ENCODE measurements at regions not wholly inside any gene's neighbourhood (a gene's known extent, or its start where the extent isn't known, plus 50 kb on each side); places are given as distances from the start of the nearest gene placed in this dataset.
"Not testable (repeated sequence)": the region's sequence is repeated elsewhere in the genome, so short reads cannot be mapped to it uniquely, and the experiment has no call there.

GRCh38 chr4:162770761-162771490 is 395.8 kb downstream of the NAF1 start:
- WGBS = 90% methylated on average over 1 of the region's 1 CpG
- no peak overlapping the region for H3K4me3 ChIP-seq
- H3K36me3 ChIP-seq = no peaks in the 10 kb centered on the region
- no peak for DNase-seq (ENCODE audit: low spot score)
- H3K27me3 ChIP-seq (replicated peaks; ENCODE audit: insufficient read depth) = no peaks in the 10 kb centered on the region
- no peaks in the 10 kb centered on the region for H3K4me1 ChIP-seq (replicated peaks)
- TF ChIP-seq POLR2AphosphoS5 (IDR thresholded peaks at IDR 0.05) = no peak
- TF ChIP-seq, protein P1, sequence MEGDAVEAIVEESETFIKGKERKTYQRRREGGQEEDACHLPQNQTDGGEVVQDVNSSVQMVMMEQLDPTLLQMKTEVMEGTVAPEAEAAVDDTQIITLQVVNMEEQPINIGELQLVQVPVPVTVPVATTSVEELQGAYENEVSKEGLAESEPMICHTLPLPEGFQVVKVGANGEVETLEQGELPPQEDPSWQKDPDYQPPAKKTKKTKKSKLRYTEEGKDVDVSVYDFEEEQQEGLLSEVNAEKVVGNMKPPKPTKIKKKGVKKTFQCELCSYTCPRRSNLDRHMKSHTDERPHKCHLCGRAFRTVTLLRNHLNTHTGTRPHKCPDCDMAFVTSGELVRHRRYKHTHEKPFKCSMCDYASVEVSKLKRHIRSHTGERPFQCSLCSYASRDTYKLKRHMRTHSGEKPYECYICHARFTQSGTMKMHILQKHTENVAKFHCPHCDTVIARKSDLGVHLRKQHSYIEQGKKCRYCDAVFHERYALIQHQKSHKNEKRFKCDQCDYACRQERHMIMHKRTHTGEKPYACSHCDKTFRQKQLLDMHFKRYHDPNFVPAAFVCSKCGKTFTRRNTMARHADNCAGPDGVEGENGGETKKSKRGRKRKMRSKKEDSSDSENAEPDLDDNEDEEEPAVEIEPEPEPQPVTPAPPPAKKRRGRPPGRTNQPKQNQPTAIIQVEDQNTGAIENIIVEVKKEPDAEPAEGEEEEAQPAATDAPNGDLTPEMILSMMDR (IDR thresholded peaks at IDR 0.05) = no peak
- TF ChIP-seq POLR2A (IDR thresholded peaks at IDR 0.05) = no peak
- no peak overlapping the region for H3K27ac ChIP-seq
- intact Hi-C loops (cut with DNase I) = no loop called here
- no peaks in the 10 kb centered on the region for H3K9me3 ChIP-seq

GRCh38 chr4:162767083-162767482 is 399.6 kb downstream of the NAF1 start:
- Histone ChIP-seq H3K27ac (no peak overlapping the region), H3K9me3 (no peaks in the 10 kb centered on the region), H3K4me3 (no peak overlapping the region), H3K27me3 (replicated peaks; ENCODE audit: insufficient read depth) (no peaks in the 10 kb centered on the region), H3K4me1 (replicated peaks) (no peaks in the 10 kb centered on the region), H3K36me3 (no peaks in the 10 kb centered on the region)
- 69% methylated on average over 3 of the region's 3 CpGs for WGBS
- DNase-seq (ENCODE audit: low spot score) = no peak
- TF ChIP-seq, protein P1 (IDR thresholded peaks at IDR 0.05) = no peak
- TF ChIP-seq POLR2A (IDR thresholded peaks at IDR 0.05) (no peak), POLR2AphosphoS5 (IDR thresholded peaks at IDR 0.05) (no peak)
- intact Hi-C loops (cut with DNase I) = no loop called here

- H3K36me3 ChIP-seq = no peaks in the 10 kb centered on the region
- TF ChIP-seq POLR2A (IDR thresholded peaks at IDR 0.05) = no peak
- TF ChIP-seq, protein P1 (IDR thresholded peaks at IDR 0.05) = no peak
- no peaks in the 10 kb centered on the region for H3K4me1 ChIP-seq (replicated peaks)
- no peak overlapping the region for H3K4me3 ChIP-seq
- intact Hi-C loops (cut with DNase I) = no loop called here
- no peak for DNase-seq (ENCODE audit: low spot score)
- WGBS = 70% methylated on average over 4 of the region's 4 CpGs
- no peaks in the 10 kb centered on the region for H3K9me3 ChIP-seq
- no peak overlapping the region for H3K27ac ChIP-seq
- H3K27me3 ChIP-seq (replicated peaks; ENCODE audit: insufficient read depth) = no peaks in the 10 kb centered on the region
Observed at GRCh38 chr4:162761965-162762364, 404.7 kb downstream of the NAF1 start.

- DNase-seq (ENCODE audit: low spot score); H3K9me3 ChIP-seq; H3K4me1 ChIP-seq (replicated peaks); H3K36me3 ChIP-seq; H3K27ac ChIP-seq; H3K27me3 ChIP-seq (replicated peaks; ENCODE audit: insufficient read depth); intact Hi-C loops (cut with DNase I); H3K4me3 ChIP-seq: not testable (repeated sequence)
- WGBS = 92% methylated on average over 11 of the region's 11 CpGs
Observed at GRCh38 chr4:162740228-162740627, 426.5 kb downstream of the NAF1 start.

GRCh38 chr4:162739596-162739995 is 427.1 kb downstream of the NAF1 start:
- DNase-seq (ENCODE audit: low spot score); H3K36me3 ChIP-seq; H3K27ac ChIP-seq; H3K27me3 ChIP-seq (replicated peaks; ENCODE audit: insufficient read depth); H3K9me3 ChIP-seq; intact Hi-C loops (cut with DNase I); H3K4me3 ChIP-seq; H3K4me1 ChIP-seq (replicated peaks): not testable (repeated sequence)
- 100% methylated on average over 3 of the region's 32 CpGs for WGBS

- intact Hi-C loops (cut with DNase I) = no loop called here
- no peaks in the 10 kb centered on the region for H3K36me3 ChIP-seq
- no peaks in the 10 kb centered on the region for H3K4me1 ChIP-seq (replicated peaks)
- no peaks in the 10 kb centered on the region for H3K9me3 ChIP-seq
- H3K4me3 ChIP-seq = no peak overlapping the region
- no peaks in the 10 kb centered on the region for H3K27me3 ChIP-seq (replicated peaks; ENCODE audit: insufficient read depth)
- DNase-seq (ENCODE audit: low spot score) = no peak
- H3K27ac ChIP-seq = no peak overlapping the region
- TF ChIP-seq, protein P1 (IDR thresholded peaks at IDR 0.05) = no peak
- no peak for TF ChIP-seq POLR2A (IDR thresholded peaks at IDR 0.05)
- TF ChIP-seq POLR2AphosphoS5 (IDR thresholded peaks at IDR 0.05) = no peak
- WGBS = 68% methylated on average over 6 of the region's 6 CpGs
Observed at GRCh38 chr4:162732876-162733275, 433.8 kb downstream of the NAF1 start.
